A549 (cell line): ENCODE measurements at regions not wholly inside any gene's neighbourhood (a gene's known extent, or its start where the extent isn't known, plus 50 kb on each side); places are given as distances from the start of the nearest gene placed in this dataset.

Source experiments
- ATAC-seq, 2 experiments: fragments of 200-7000 bp in 1 of 2; fragments of >200 bp in 1 of 2; cut with Nextera tagmentation in 1 of 2; cut with Tn5 transposase in 1 of 2; 3 replicates each; pipeline versions ENCODE4 v1.8.0 to v1.9.1; 2018 to 2020; ENCODE audit warnings: mild to moderate bottlenecking in 1 of 2, moderate library complexity in 1 of 2
- CTCF ChIA-PET: fragments of 300-600 bp; sonication (Branson Sonifier 250); formaldehyde crosslinking; extraction: SDS; loops from one replicate; lab custom pipeline; 2021; ENCODE audit warnings: antibody characterized with exemption, inconsistent platforms; lab: Yijun Ruan, JAX
- POLR2A ChIA-PET: fragments of 350-600 bp; formaldehyde crosslinking; extraction: SDS; loops from one replicate; lab custom pipeline; 2021; ENCODE audit warnings: antibody characterized with exemption, inconsistent platforms; lab: Yijun Ruan, JAX
- DNase-seq, 2 experiments: peaks; one replicate each; pipeline versions ENCODE4 v3.0.0 to v3.0.0-alpha.2; 2011 to 2016; ENCODE audit warnings: low read depth in 1 of 2, low spot score in 1 of 2
- FAIRE-seq: peaks from 2 replicates; lab custom pipeline; 2011; peaks lifted over from hg19 to GRCh38; lab: Jason Lieb, UNC
- H3K27ac ChIP-seq, 2 experiments: fragments of >200 bp; sonication (Bioruptor Twin); formaldehyde crosslinking; 3 replicates each; pipeline ENCODE4 v1.5.1; 2016 to 2017
- H3K4me1 ChIP-seq: fragments of >200 bp; sonication (Bioruptor Twin); formaldehyde crosslinking; 3 replicates; pipeline ENCODE4 v1.6.1; 2016
- H3K4me2 ChIP-seq: fragments of >200 bp; sonication (Bioruptor Twin); formaldehyde crosslinking; 3 replicates; pipeline ENCODE4 v1.6.1; 2016
- H3K4me3 ChIP-seq: fragments of >200 bp; sonication (Bioruptor Twin); formaldehyde crosslinking; 3 replicates; pipeline ENCODE4 v1.5.1; 2016
- H3K9me3 ChIP-seq: fragments of >200 bp; sonication (Bioruptor Twin); formaldehyde crosslinking; 3 replicates; pipeline ENCODE4 v1.6.1; 2016
- BHLHE40 ChIP-seq: IDR thresholded peaks from 2 replicates; pipeline ENCODE4 v1.6.1; 2012; ENCODE audit warnings: low read depth, low read length, inconsistent platforms
- CBX8 ChIP-seq: fragments of 200-600 bp; sonication (generic); IDR thresholded peaks from 2 replicates; pipeline ENCODE4 v1.6.1; 2016
- CHD2 ChIP-seq: fragments of 150-350 bp; IDR thresholded peaks from 2 replicates; pipeline ENCODE4 v1.6.1; 2014; ENCODE audit warnings: low read length; ENCODE audit not compliant: partially characterized antibody
- EHF ChIP-seq: fragments of 250-450 bp; sonication (Bioruptor Pico); IDR thresholded peaks from 2 replicates; pipeline ENCODE4 v1.5.0; 2020; ENCODE audit warnings: mild to moderate bottlenecking
- ELK1 ChIP-seq: fragments of 150-350 bp; IDR thresholded peaks from 2 replicates; pipeline ENCODE4 v1.6.1; 2014; ENCODE audit warnings: low read depth, mild to moderate bottlenecking, low read length
- EP300 ChIP-seq, 2 experiments: fragments of >200 bp; sonication (Bioruptor Twin); formaldehyde crosslinking; IDR thresholded peaks; 2 replicates in 1 of 2; 3 replicates in 1 of 2; pipeline ENCODE4 v1.6.1; 2016 to 2017
- ESRRA ChIP-seq: fragments of 150-350 bp; IDR thresholded peaks from 2 replicates; pipeline ENCODE4 v1.6.1; 2014; ENCODE audit warnings: mild to moderate bottlenecking, low read length, borderline replicate concordance
- FOSB ChIP-seq: fragments of 250-450 bp; sonication (Bioruptor Pico); IDR thresholded peaks from 2 replicates; pipeline ENCODE4 v1.5.0; 2020; ENCODE audit warnings: mild to moderate bottlenecking, moderate library complexity
- FOSL2 ChIP-seq, 2 experiments: fragments of 450-650 bp in 1 of 2; fragments of >200 bp in 1 of 2; sonication (Bioruptor Twin) in 1 of 2; formaldehyde crosslinking; IDR thresholded peaks; 2 replicates each; pipeline versions ENCODE4 v1.5.0 to v1.6.1; 2016 to 2020; ENCODE audit warnings: mild to moderate bottlenecking in 1 of 2, moderate library complexity in 1 of 2
- HDAC2 ChIP-seq: fragments of 200-600 bp; sonication (generic); IDR thresholded peaks from 2 replicates; pipeline ENCODE4 v1.6.1; 2016
- HES2 ChIP-seq: fragments of >200 bp; sonication (Bioruptor Twin); formaldehyde crosslinking; IDR thresholded peaks from 2 replicates; pipeline ENCODE4 v1.6.1; 2016
- HOXB13 ChIP-seq: fragments of 250-450 bp; sonication (Bioruptor Pico); IDR thresholded peaks from 2 replicates; pipeline ENCODE4 v1.5.0; 2020; ENCODE audit warnings: low read depth, mild to moderate bottlenecking, moderate library complexity
- JUN ChIP-seq, 2 experiments: fragments of >200 bp; sonication (Bioruptor Twin); formaldehyde crosslinking; IDR thresholded peaks; 2 replicates in 1 of 2; 3 replicates in 1 of 2; pipeline ENCODE4 v1.6.1; 2016 to 2017
- JUNB ChIP-seq: fragments of >200 bp; sonication (Bioruptor Twin); formaldehyde crosslinking; IDR thresholded peaks from 2 replicates; pipeline ENCODE4 v1.6.1; 2016
- KDM1A ChIP-seq: fragments of 200-600 bp; sonication (generic); IDR thresholded peaks from 2 replicates; pipeline ENCODE4 v1.6.1; 2016; ENCODE audit warnings: low read depth, mild to moderate bottlenecking
- MAFK ChIP-seq: fragments of 450-650 bp; IDR thresholded peaks from 2 replicates; pipeline ENCODE4 v1.6.1; 2014; ENCODE audit not compliant: partially characterized antibody
- MAZ ChIP-seq: fragments of 150-350 bp; IDR thresholded peaks from 2 replicates; pipeline ENCODE4 v1.6.1; 2014; ENCODE audit warnings: antibody characterized with exemption, low read depth, low read length, borderline replicate concordance
- RARB ChIP-seq: fragments of 250-450 bp; sonication (Bioruptor Pico); IDR thresholded peaks from 2 replicates; pipeline ENCODE4 v1.8.0; 2021; ENCODE audit warnings: mild to moderate bottlenecking, moderate library complexity
- RNF2 ChIP-seq: fragments of 200-600 bp; sonication (generic); IDR thresholded peaks from 2 replicates; pipeline ENCODE4 v1.6.1; 2016; ENCODE audit warnings: low read depth, mild to moderate bottlenecking, antibody characterized with exemption, moderate library complexity, borderline replicate concordance
- SMC3 ChIP-seq: fragments of >200 bp; sonication (Bioruptor Twin); formaldehyde crosslinking; IDR thresholded peaks from 3 replicates; pipeline ENCODE4 v1.6.1; 2018; ENCODE audit warnings: inconsistent platforms
- SREBF2 ChIP-seq: fragments of 450-650 bp; IDR thresholded peaks from 2 replicates; pipeline ENCODE4 v1.6.1; 2014; ENCODE audit warnings: mild to moderate bottlenecking, moderate library complexity
- TP53 ChIP-seq: fragments of 250-450 bp; sonication (Bioruptor Pico); IDR thresholded peaks from 2 replicates; pipeline ENCODE4 v1.5.0; 2021; ENCODE audit warnings: mild to moderate bottlenecking, moderate library complexity
- ZC3H11A ChIP-seq: fragments of 450-650 bp; IDR thresholded peaks from 2 replicates; pipeline ENCODE4 v1.6.1; 2014; ENCODE audit warnings: antibody characterized with exemption, mild to moderate bottlenecking
- ZFP36 ChIP-seq: fragments of 450-650 bp; IDR thresholded peaks from 2 replicates; pipeline ENCODE4 v1.6.1; 2014; ENCODE audit warnings: borderline replicate concordance; ENCODE audit not compliant: partially characterized antibody
- ZNF302 ChIP-seq: fragments of 250-450 bp; sonication (Bioruptor Pico); IDR thresholded peaks from 2 replicates; pipeline ENCODE4 v1.9.0; 2021; ENCODE audit warnings: inconsistent platforms, mild to moderate bottlenecking, moderate library complexity
- WGBS: methylation state at CpG from one replicate; pipeline ENCODE4 v1.1.6; 2017; ENCODE audit errors: missing lambda C conversion rate; 5-methylcytosine and 5-hydroxymethylcytosine counted together
- TF ChIP-seq, protein P1 (sequence below): fragments of 200-600 bp; sonication (generic); IDR thresholded peaks from 2 replicates; pipeline ENCODE4 v1.6.1; 2016; ENCODE audit warnings: antibody characterized with exemption, mild to moderate bottlenecking, moderate library complexity
- TF ChIP-seq, protein P2 (sequence below): fragments of >200 bp; sonication (Bioruptor Twin); formaldehyde crosslinking; IDR thresholded peaks from 3 replicates; pipeline ENCODE4 v1.5.1; 2016
- TF ChIP-seq, protein P3 (sequence below): fragments of 450-650 bp; IDR thresholded peaks from 2 replicates; pipeline ENCODE4 v1.6.1; 2014; ENCODE audit warnings: antibody characterized with exemption
- TF ChIP-seq, protein P4 (sequence below): IDR thresholded peaks from 2 replicates; pipeline ENCODE4 v1.6.1; 2012; ENCODE audit warnings: low read depth, borderline replicate concordance
- TF ChIP-seq, protein P5 (sequence below): IDR thresholded peaks from 2 replicates; pipeline ENCODE4 v1.6.1; 2012

- ChIA-PET POLR2A (no interaction called here), CTCF (interaction anchor here (1.2 kb wide), 1 partner anchor 80 kb away, joined by 3 read pairs; no protein-coding TSS in a partner anchor)
- WGBS: 0% methylated on average over 2 of the region's 2 CpGs
- ATAC-seq: no peak
- no peaks in the 10 kb centered on the region for H3K4me1 ChIP-seq
- no peak overlapping the region for H3K27ac ChIP-seq
- no peak overlapping the region for H3K4me2 ChIP-seq
- TF ChIP-seq SMC3 (no peak), FOSL2 (IDR thresholded peaks at IDR 0.05) (no peak), FOSL2 (CRISPR knock-in tag; IDR thresholded peaks at IDR 0.05) (no peak), ZC3H11A (no peak), EHF (CRISPR knock-in tag) (no peak), ESRRA (no peak), RARB (CRISPR knock-in tag) (no peak), KDM1A (no peak), HES2 (no peak), MAFK (no peak), JUN (IDR thresholded peaks at IDR 0.05) (no peak), HOXB13 (CRISPR knock-in tag) (no peak), CHD2 (no peak), TP53 (CRISPR knock-in tag) (no peak), SREBF2 (no peak)
- TF ChIP-seq, protein P1, sequence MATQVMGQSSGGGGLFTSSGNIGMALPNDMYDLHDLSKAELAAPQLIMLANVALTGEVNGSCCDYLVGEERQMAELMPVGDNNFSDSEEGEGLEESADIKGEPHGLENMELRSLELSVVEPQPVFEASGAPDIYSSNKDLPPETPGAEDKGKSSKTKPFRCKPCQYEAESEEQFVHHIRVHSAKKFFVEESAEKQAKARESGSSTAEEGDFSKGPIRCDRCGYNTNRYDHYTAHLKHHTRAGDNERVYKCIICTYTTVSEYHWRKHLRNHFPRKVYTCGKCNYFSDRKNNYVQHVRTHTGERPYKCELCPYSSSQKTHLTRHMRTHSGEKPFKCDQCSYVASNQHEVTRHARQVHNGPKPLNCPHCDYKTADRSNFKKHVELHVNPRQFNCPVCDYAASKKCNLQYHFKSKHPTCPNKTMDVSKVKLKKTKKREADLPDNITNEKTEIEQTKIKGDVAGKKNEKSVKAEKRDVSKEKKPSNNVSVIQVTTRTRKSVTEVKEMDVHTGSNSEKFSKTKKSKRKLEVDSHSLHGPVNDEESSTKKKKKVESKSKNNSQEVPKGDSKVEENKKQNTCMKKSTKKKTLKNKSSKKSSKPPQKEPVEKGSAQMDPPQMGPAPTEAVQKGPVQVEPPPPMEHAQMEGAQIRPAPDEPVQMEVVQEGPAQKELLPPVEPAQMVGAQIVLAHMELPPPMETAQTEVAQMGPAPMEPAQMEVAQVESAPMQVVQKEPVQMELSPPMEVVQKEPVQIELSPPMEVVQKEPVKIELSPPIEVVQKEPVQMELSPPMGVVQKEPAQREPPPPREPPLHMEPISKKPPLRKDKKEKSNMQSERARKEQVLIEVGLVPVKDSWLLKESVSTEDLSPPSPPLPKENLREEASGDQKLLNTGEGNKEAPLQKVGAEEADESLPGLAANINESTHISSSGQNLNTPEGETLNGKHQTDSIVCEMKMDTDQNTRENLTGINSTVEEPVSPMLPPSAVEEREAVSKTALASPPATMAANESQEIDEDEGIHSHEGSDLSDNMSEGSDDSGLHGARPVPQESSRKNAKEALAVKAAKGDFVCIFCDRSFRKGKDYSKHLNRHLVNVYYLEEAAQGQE: no peak
- TF ChIP-seq, protein P2, sequence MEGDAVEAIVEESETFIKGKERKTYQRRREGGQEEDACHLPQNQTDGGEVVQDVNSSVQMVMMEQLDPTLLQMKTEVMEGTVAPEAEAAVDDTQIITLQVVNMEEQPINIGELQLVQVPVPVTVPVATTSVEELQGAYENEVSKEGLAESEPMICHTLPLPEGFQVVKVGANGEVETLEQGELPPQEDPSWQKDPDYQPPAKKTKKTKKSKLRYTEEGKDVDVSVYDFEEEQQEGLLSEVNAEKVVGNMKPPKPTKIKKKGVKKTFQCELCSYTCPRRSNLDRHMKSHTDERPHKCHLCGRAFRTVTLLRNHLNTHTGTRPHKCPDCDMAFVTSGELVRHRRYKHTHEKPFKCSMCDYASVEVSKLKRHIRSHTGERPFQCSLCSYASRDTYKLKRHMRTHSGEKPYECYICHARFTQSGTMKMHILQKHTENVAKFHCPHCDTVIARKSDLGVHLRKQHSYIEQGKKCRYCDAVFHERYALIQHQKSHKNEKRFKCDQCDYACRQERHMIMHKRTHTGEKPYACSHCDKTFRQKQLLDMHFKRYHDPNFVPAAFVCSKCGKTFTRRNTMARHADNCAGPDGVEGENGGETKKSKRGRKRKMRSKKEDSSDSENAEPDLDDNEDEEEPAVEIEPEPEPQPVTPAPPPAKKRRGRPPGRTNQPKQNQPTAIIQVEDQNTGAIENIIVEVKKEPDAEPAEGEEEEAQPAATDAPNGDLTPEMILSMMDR: no peak
- TF ChIP-seq, protein P3, sequence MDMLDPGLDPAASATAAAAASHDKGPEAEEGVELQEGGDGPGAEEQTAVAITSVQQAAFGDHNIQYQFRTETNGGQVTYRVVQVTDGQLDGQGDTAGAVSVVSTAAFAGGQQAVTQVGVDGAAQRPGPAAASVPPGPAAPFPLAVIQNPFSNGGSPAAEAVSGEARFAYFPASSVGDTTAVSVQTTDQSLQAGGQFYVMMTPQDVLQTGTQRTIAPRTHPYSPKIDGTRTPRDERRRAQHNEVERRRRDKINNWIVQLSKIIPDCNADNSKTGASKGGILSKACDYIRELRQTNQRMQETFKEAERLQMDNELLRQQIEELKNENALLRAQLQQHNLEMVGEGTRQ: no peak
- TF ChIP-seq, protein P4, sequence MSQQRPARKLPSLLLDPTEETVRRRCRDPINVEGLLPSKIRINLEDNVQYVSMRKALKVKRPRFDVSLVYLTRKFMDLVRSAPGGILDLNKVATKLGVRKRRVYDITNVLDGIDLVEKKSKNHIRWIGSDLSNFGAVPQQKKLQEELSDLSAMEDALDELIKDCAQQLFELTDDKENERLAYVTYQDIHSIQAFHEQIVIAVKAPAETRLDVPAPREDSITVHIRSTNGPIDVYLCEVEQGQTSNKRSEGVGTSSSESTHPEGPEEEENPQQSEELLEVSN: no peak
- TF ChIP-seq, all 56 proteins: peak for 0
- Histone ChIP-seq H3K9me3 (no peaks in the 10 kb centered on the region), H3K4me3 (no peak overlapping the region)
- DNase-seq (no peak), FAIRE-seq (no peak)
These were observed 111.7 kb upstream of the PUM3 start for GRCh38 chr9:2955575-2955974.

- POLR2A ChIA-PET: no interaction called here
- FAIRE-seq (no peak), ATAC-seq (no peak), DNase-seq (no peak)
- Histone ChIP-seq H3K4me3 (no peak overlapping the region), H3K4me1 (no peaks in the 10 kb centered on the region), H3K9me3 (no peaks in the 10 kb centered on the region), H3K27ac (no peak overlapping the region), H3K4me2 (no peak overlapping the region)
- CTCF ChIA-PET: no interaction called here
- TF ChIP-seq FOSB (CRISPR knock-in tag): no peak
- no peak for TF ChIP-seq JUN (IDR thresholded peaks at IDR 0.05)
- TF ChIP-seq FOSL2 (IDR thresholded peaks at IDR 0.05): no peak
- no peak for TF ChIP-seq FOSL2 (CRISPR knock-in tag; IDR thresholded peaks at IDR 0.05)
- TF ChIP-seq ELK1: no peak
- no peak for TF ChIP-seq SREBF2
- no peak for TF ChIP-seq RARB (CRISPR knock-in tag)
- TF ChIP-seq MAZ: no peak
- no peak for TF ChIP-seq BHLHE40
- TF ChIP-seq RNF2: no peak
- TF ChIP-seq, protein P5, sequence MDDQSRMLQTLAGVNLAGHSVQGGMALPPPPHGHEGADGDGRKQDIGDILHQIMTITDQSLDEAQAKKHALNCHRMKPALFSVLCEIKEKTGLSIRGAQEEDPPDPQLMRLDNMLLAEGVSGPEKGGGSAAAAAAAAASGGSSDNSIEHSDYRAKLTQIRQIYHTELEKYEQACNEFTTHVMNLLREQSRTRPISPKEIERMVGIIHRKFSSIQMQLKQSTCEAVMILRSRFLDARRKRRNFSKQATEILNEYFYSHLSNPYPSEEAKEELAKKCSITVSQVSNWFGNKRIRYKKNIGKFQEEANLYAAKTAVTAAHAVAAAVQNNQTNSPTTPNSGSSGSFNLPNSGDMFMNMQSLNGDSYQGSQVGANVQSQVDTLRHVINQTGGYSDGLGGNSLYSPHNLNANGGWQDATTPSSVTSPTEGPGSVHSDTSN: no peak
- TF ChIP-seq ZFP36: no peak
- TF ChIP-seq CBX8: no peak
- no peak for TF ChIP-seq HDAC2
- TF ChIP-seq EHF (CRISPR knock-in tag): no peak
- TF ChIP-seq EP300 (IDR thresholded peaks at IDR 0.05): no peak
- TF ChIP-seq JUNB: no peak
- no peak for TF ChIP-seq ZNF302
- 22% methylated on average over 1 of the region's 1 CpG for WGBS
These were observed 95.5 kb upstream of the PUM3 start for GRCh38 chr9:2939368-2939767.
